ENCODE measurements at regions not wholly inside any gene's neighbourhood (a gene's known extent, or its start where the extent isn't known, plus 50 kb on each side); places are given as distances from the start of the nearest gene placed in this dataset.
"Not testable (repeated sequence)": the region's sequence is repeated elsewhere in the genome, so short reads cannot be mapped to it uniquely, and the experiment has no call there.

GRCh38 chr6:82511546-82511945, 147.9 kb downstream of the TPBG start:
- no peak for DNase-seq

DNA sequence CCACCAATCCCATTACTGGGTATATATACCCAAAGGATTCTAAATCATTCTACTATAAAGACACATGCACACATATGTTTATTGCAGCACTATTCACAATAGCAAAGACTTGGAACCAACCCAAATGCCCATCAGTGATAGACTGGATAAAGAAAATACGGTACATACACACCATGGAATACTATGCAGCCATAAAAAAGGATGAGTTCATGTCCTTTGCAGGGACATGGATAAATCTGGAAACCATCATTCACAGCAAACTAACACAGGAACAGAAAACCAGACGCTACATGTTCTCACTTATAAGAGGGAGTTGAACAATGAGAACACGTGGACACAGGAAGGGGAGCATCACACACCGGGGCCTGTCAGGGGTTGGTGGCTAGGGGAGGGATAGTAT, 154.3 kb downstream of the TPBG start:
- DNase-seq: not testable (repeated sequence)

GRCh38 chr6:82521369-82521768, 157.8 kb downstream of the TPBG start:
- no peak for DNase-seq

- DNase-seq: no peak
Observed at GRCh38 chr6:82521861-82522260, 158.2 kb downstream of the TPBG start.

DNA sequence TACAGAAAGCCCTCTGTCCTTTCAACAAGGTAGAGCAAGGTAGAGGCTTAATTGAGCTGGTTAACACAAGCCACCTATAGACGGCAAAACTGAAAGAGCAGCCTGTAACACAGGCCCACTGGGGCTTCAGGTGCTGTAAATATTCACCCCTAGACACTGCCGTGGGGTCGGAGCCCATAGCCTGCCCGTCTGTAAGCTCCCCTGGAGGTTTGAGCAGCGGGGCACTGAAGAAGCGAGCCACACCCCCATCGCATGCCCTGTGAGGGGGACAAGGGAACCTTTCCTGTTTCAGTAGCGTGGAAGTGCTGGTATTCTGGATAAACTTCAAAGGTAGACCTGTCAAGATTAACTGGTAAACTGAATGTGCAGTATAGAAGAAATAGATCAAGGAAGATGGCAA, 160.4 kb downstream of the TPBG start:
- no peak for DNase-seq

- DNase-seq: no peak
Observed at GRCh38 chr6:82525775-82526495, 162.3 kb downstream of the TPBG start.

- DNase-seq: not testable (repeated sequence)
Observed at GRCh38 chr6:82529960-82530460, 166.4 kb downstream of the TPBG start.

DNA sequence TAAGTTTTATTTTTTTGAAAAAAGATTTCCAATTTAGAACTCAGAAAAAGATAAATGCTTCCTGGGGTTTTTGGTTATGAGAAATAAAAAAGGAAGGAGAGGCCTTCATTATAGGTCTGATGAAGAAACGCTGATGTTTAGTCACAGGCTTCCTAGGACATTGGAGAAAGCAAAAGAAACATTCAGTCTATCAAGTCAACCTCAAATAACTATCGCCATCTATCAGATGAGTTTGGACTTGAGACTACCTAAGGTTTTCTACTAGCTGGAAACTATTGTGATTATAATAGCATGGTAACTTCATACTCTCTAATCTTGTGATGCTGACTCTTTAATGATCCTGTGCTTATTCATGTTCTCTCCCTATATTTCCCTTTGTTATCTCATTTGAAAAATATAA, 171.3 kb downstream of the TPBG start:
- no peak for DNase-seq

DNA sequence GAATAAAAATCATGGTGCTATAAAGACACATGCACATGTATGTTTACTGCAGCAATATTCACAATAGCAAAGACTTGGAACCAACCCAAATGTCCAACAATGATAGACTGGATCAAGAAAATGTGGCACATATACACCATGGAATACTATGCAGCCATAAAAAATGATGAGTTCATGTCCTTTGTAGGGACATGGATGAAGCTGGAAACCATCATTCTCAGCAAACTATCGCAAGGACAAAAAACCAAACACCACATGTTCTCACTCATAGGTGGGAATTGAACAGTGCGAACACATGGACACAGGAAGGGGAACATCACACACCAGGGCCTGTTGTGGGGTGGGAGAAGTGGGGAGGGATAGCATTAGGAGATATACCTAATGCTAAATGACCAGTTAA, 185.9 kb downstream of the TPBG start:
- not testable (repeated sequence) for DNase-seq

GRCh38 chr6:82551311-82551710, 187.7 kb downstream of the TPBG start:
- not testable (repeated sequence) for DNase-seq

DNA sequence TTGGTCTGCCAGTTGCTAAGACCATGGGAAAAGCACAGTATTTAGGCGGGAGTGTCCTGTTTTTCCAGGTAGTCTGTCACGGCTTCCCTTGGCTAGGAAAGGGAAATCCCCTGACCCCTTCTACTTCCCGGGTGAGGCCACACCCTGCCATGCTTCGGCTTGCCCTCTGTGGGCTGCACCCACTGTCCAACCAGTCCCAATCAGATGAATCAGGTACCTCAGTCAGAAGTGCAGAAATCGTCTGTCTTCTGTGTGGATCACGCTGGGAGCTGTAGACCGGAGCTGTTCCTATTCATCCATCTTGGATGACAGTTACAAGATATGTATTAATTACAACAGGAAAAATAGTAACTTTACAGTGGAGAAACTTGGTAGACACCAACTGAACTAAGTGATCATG, 188.2 kb downstream of the TPBG start:
- no peak for DNase-seq

DNA sequence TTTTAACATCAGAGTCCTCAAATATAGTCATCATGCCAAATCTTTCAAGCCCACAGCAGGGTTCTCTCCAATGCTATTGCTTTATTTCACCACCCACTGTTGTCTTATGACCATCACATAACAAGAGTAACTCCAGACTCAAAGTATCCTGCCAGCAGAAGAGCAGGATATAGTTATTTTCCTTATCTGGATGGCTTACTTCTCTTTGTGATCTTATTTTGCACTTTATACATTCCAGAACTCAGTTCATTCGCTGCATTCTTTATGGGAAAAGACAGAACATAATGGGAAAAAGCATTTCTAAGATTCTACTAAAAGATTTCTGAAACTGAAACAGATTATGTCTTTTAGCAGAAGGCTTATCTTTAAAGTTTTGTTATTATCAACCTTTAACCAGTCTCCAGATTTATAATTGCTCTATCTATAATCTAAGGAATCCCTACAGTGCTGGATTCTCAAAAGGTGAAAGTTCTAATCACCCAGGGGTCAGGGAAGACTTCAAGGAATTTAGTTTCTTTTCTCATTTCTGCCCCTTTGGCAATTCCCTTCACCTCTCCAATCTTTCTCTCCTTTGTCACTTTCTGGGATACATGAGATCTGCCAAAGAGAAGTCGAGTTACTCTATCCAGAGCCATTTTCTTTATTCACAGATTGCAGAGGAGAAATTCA, 190.4 kb downstream of the TPBG start:
- DNase-seq: no peak

DNA sequence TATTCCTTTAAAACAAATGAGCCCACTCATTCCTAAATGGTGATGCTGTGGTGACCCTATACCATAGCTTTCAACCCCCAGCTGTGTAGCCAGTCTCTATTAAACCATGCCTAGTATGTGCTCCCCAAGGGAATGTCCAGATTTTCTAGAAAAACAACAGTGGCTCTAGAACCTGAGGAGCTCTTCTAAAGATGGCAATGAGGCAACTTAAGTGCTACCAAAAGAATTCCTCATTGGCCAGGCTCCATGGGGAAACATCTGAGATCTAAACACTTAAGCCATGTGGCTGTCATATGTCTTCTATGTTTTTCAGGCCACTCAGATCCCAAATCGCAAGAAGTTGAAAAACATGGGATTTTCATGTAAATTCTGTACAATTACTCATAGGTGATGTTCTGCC, 191.0 kb downstream of the TPBG start:
- no peak for DNase-seq

GRCh38 chr6:82555801-82556200, 192.2 kb downstream of the TPBG start:
- DNase-seq: no peak

DNA sequence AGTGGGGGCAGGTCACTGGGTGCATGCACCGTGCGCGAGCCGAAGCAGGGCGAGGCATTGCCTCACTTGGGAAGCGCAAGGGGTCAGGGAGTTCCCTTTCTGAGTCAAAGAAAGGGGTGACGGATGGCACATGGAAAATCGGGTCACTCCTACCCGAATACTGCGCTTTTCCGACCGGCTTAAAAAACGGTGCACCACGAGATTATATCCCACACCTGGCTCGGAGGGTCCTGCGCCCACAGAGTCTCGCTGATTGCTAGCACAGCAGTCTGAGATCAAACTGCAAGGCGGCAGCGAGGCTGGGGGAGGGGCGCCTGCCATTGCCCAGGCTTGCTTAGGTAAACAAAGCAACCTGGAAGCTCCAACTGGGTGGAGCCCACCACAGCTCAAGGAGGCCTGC, 194.9 kb downstream of the TPBG start:
- not testable (repeated sequence) for DNase-seq

- no peak for DNase-seq
Observed at GRCh38 chr6:82567621-82568020, 204.0 kb downstream of the TPBG start.

DNA sequence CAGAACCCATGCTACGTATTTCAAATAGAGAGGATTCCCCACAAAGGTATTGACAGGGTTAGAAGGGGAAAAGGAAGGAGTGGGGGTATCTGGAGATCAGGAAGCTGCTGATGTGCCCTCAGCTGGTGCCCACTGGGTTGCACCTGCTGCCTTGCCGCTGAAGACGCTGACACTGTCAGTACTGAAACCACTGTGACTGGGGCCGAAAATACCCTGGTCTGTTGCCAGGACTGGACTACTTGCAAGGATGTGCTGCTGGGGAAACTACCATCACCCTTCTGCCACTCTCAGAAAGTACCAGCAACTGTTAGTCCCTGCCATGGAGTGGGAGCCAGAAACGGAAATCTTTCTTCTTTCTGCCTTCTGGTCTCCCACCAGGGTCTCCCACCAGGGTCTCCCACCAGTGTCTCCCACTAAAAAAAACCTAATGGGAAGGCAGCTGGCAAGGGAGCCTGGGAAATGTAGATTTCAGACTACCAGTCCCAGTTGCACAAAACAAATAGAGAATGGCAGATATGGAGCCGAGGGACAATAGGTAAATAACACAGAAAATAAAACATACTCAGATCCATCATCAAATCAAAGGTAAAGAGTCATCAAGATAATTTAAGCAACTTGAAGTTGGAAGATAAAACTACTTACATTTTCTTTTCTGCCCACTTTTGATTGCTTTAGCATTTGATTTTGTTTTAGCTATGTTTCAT, 204.8 kb downstream of the TPBG start:
- DNase-seq: no peak

GRCh38 chr6:82569022-82569421, 205.4 kb downstream of the TPBG start:
- DNase-seq: no peak

GRCh38 chr6:82570083-82570482, 206.5 kb downstream of the TPBG start:
- DNase-seq: no peak

DNA sequence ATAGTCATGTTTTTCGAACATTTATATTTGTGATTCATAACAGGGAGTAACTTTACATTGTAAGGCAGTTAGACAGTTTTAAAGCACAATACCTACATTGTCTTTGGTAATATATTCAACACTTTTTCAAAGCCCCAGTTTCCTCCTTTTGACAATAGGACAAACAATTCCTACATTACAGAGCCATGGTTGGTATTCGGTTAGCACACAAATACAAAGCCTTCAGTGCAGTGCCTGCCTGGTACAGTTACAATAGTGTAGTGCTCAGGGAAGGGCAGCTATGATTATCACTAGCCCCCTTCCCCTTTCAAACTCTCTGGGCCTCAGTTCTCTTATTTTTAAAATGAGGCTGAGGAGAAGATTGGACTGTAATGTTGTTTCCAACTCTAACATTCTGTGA, 207.8 kb downstream of the TPBG start:
- no peak for DNase-seq

DNA sequence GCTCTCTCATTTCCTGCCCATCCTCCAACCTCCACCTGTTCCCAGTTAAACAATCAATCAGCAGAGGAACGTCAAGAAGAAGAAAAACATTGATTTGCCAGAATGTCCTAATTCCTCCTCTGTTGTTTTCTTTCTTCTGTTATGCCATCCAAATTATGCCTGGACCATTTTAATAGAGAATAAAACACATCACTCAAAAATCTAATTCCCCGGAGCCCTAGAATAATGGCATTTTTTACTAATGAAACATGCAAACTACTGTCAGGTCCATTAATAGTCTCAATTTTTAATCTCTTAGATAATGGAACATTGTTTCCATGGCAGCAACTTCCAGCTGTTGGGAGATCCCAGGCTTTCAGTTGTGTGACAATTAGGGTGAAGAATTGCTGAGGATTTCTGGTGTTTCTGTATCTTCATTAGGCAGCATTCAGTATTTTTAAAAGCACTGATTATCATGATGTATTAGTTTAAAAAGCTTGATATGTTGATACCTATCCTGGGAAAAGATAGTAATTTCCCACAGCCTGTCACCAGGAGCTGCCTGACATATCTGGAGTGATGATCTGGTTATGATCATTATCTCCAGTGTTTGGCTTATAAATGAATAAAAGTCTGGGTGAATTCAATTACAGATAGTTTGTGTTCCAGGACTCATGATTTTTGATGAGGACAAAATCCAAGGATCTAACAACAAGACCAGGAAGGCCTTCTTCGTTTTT, 209.8 kb downstream of the TPBG start:
- DNase-seq: no peak

DNA sequence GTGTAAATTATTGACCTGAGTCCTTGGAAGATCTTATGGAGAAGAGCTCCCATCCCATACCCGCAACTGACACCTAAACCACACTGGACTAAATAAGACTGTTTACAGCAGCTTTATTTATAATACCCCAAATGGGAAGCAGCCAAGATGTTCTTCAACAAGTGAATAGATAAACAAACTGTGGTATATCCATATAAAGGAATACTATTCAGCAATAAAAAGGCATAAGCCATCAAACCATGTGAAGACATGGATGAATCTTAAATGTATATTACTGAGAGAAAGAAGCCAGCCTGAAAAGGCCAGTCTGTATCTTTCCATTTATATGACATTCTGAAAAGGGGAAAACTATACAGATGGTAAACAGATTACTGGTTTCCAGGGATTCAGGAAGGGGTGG, 212.7 kb downstream of the TPBG start:
- DNase-seq: no peak

GRCh38 chr6:82584194-82584695, 220.6 kb downstream of the TPBG start:
- DNase-seq: no peak

Data from NCI-H524 treated with DMSO at 0.1 percent for 48 hours (cell line).